Stimulated activated CD4-positive, alpha-beta T cell treated with anti-CD3 and anti-CD28 coated beads, Interleukin-2, amount 100 ng/mL, for 24 hours (primary cell): ENCODE measurements at regions not wholly inside any gene's neighbourhood (a gene's known extent, or its start where the extent isn't known, plus 50 kb on each side); places are given as distances from the start of the nearest gene placed in this dataset.
"Not testable (repeated sequence)": the region's sequence is repeated elsewhere in the genome, so short reads cannot be mapped to it uniquely, and the experiment has no call there.

Experiments used
- DNase-seq, 2 donors: peaks; one replicate each; pipeline ENCODE4 v3.0.0-alpha.2; 2020

GRCh38 chrX:47302396-47302795 is 68.0 kb upstream of the ZNF157 start:
- DNase-seq: no peak

GRCh38 chrX:47306471-47307023 is 63.8 kb upstream of the ZNF157 start:
- DNase-seq: not testable (repeated sequence)

GRCh38 chrX:47311932-47312774 is 58.2 kb upstream of the ZNF157 start:
- DNase-seq: peak; percentile 34 to 47

- no peak for DNase-seq
These were observed 57.3 kb upstream of the ZNF157 start for GRCh38 chrX:47313056-47313455.

DNA sequence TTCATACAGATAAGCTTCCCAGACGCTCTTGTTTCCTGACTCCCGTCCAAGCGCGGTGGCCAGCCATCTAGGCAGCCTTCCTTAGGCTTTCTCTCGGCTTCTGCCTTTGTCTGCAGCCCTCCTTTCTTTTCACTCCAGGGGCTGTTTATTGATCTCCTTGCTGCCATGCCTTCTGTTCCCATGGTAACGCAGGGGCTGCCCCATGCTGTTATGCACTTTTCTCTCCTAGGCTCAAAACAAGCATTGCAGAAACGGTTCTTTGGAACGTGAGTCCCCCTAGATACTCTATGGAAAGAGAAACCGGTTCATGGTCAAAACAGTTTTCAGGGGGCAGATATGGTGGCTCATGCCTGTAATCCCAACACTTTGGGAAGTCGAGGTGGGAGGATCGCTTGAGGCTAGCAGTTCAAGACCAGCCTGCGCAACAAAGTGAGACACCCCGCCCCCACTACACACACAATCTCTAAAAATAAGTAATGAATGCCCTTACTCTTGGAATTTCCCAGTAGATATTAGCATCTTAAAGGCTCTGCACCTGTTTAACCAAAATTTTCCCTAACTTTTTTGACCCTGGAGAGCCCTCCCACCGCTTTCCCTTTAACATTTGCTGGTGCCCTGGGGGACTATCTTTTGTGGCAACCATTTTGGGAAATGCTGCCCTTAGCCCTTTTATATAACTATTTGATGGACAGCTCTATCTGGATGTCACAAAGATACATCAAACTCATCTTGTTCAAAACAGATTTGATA is 53.9 kb upstream of the ZNF157 start:
- DNase-seq: no peak
